ENCODE measurements at regions not wholly inside any gene's neighbourhood (a gene's known extent, or its start where the extent isn't known, plus 50 kb on each side); places are given as distances from the start of the nearest gene placed in this dataset.
"Not testable (repeated sequence)": the region's sequence is repeated elsewhere in the genome, so short reads cannot be mapped to it uniquely, and the experiment has no call there.

DNA sequence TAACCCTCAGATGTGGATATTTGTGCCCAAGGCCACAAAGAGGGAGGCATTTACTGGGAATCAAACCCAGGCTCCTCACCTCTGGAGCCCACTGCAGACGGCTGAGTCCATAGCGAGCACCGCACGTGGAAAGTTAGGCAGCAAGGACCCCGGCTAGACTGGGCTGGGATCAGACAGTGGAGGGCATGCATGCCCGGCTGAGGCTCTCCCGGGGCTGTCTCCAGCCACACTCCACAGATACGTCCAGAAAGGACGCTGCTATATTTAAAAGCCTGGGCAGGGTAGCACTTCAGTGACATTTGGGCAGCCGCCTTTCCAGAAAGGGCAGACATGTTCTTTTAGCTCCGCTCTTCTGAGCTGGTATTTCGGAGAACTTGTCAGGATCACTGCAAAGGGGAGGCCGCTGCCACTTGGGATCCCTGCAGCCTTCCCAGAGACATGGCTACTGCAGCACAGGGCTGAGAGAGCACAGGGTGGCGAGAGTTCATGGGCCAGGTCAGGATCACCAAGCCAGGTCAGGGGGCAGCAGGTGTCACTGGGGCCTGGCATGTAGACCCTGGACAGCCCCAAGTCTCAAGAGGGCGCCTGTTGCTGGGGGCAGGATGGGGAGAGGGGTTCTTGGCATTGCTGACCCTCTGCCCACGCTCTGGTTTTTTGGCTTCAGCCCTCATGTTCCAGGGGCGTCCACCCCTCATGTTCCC, 121.7 kb downstream of the PHETA1 start:
- no peak for DNase-seq

DNA sequence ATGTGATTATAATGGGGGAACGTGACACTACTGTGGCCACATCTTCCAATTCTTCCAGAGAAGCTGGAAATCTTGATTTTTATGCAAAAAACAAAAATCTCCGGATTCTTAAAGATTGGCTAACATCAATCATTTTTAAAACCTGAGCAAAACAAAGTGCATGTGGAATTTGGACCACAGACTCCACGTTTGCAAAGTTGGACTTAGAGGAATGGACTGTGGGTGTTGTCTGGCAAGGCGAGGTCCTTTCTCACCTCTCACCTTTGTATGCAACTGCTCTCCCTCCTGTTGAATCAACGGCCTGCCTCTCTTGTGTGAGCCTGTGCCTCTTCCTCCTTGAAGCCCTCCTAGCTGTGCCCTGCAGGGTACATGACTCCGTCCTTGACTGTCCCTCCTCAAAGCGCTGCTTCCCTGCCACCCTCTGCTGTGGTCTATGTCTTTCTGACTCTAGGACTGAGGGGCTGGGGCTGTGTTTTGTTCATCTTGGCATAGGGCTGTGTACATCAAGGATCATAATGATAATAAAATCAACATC, 122.4 kb downstream of the PHETA1 start:
- no peak for DNase-seq

DNA sequence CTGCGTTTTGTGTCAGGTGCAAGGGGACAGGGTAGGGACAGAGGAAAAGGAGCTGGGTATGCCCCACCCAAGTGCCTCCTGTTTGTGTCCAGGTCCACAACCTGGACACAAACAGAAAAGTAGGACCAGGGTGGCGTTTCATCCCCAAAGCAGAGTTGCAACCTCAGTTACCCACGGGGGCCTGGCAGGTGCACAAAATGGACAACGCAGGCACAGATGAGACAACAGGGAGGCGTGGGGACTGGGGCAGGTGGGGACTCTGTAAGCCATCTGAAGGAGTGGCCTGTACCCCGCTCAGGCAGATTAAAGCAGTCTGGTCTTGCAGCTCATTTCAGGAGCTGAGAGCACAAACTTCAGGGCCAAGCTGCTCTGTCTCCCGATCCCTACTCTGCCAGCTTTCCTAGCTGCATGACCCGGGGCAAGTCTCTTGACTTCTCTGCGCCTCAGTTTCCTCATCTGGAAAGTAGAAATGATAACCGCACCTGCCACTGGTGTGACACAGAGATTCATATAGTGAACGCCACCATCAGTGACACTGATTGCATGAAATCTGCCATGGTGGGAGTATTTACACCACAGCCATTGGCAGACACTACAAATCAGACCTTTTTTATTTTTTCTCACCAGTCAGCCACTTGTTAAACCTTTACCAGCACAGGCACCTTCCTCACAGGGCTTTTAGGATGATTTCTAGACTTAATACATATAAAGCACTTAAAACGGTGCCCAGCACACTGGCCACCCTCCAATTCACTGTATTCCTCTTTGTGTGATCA, 123.0 kb downstream of the PHETA1 start:
- DNase-seq, result no peak

DNA sequence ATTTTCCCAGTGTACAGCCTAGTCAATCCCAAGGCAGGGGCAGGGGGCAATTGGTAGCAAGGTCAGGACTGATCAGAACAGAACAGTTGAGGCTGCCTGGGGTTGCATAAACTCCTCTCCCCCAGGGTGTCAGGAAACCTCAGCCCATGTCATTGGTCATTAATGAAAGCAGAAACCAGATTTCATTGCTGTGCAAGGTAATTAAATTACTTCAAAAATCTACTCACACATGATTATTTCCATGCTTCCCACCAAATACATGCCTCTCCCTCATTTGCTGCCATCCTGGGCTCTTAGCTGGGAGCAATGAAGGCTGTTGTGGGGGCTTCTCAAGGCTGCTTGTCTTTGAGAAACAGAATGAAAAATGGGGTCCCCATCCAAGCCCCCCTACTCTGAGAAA, 124.2 kb downstream of the PHETA1 start:
- no peak for DNase-seq

DNA sequence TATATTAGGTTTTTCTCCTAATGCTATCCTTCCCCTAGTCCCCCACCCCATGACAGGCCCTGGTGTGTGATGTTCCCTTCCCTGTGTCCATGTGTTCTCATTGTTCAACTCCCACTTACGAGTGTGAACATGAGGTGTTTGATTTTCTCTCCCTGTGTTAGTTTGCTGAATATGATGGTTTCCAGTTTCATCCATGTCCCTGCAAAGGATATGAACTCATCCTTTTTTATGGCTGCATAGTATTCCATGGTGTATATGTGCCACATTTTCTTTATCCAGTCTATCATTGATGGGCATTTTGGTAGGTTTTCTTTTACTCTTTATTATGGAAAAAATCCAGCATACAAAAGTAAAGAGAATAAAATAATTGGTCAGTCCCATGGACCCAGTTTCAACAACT, 126.1 kb downstream of the PHETA1 start:
- not testable (repeated sequence) for DNase-seq

DNA sequence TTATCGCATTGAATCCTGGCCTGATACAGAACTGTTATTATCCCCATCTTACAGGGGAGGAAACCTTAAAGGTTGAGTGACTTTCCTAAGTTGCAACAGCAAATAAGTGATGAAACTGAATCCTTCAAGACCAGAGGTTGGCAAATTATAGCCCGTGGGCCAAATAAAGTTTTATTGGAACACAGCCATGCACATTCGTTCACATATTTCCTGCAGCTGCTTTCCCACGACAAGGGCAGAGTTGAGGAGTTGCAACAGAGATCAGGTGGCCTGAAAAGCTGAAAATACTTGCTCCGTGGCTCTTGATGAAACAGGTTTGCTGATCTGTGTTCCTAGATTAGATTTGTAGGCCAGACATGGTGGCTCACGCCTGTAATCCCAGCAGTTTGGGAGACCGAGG, 126.7 kb downstream of the PHETA1 start:
- no peak for DNase-seq

DNA sequence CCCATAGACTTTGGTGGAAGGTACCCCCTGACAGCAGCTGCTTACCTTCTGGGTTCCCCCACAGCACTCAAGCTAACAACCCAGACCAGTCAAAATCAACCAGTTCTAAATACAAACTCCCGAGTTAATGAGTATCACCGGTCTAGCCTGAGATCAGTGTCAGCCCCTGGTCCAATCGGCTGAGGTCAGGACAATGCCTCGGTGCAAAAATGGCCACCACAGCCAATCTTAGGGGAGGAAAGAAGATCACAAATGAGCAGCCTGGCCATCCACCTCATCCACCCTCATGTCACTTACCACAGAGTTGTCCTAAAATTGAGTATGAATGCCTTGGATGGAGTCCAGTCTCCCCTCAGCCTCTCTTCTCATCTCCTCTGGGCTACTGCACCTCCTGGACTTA, 128.5 kb downstream of the PHETA1 start:
- DNase-seq, result no peak

DNA sequence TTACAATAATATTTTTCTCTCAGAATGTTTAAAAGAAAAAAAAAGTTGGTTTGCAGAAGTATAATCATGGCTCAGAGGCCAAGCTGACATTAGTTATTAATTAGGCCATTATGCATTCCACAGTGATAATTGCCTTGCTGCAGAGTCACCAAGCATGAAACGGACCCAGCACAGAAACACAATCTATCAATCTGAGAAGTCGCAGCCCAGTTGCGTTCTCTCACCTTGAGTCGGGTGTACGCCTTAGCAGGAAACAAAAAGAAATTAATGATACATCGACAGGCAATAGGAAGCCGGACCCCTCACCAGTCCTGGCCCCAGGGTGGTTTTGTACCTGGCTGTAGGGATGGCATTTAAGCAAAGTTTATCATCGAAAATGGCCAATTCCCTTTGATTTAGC, 129.7 kb downstream of the PHETA1 start:
- no peak for DNase-seq

DNA sequence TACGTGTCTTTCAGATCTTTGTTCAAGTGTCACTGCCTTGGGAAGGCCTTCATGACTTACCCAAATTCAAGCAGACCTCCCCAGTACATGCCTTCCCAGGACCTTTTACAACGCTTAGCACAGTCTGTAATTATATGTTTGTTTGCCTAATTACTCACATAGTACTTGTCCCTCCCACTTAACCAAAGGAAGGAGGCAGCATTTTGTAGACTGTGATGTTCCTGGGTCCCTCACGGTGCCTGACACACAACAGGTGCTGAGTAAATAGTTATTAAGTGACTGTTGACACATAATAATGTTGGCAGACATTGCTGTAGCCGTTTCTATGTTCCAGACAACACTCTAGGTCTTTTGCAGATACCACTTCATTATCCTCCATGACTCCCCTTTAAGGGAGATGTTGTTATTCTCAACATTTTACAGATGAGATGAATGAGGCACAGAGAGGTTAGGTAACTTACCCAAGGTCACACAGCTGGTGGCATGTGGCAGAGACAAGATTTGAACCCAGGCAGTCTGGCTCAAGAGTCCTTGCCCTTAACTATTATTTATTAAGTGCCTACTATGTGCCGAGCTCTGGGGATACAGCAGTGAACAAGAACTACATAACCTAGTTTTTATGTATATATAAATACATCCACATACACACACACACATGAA, 130.7 kb downstream of the PHETA1 start:
- DNase-seq, result no peak

DNA sequence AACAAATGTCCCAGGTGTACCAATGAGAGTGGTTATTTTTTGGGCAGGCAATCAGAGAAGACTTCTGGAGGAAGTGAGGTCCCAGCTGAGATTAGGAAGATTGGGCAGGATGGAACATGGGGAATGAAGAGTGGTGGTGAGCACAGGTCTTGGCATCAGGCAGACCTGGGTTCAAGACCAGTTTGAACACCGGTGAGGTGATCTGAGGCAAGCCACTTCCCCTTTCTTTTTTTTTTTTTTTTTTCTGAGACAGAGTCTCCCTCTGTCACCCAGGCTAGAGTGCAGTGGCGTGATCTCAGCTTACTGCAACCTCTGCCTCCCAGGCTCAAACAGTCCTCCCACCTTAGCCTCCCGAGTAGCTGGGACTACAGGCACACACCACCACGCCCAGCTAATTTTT, 134.4 kb downstream of the PHETA1 start:
- DNase-seq, result not testable (repeated sequence)

DNA sequence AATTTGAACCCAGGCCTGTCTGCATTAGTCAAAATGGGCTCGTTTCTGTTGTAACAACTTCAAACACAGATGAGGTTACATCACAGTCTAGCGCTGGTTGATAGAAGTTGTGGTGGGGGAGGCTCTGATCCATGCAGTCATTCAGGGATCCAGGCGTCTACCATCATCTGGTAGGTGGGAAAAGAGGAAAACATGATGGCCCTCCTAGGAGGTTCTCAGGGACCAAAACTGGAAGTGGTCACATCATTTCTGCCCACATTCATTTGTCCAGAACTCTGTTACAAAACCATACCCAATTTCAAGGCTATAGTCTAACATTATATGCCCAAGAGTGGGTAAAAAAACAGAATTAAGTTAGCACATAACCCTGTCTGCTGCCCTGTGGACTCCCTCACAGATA, 135.1 kb downstream of the PHETA1 start:
- no peak for DNase-seq

DNA sequence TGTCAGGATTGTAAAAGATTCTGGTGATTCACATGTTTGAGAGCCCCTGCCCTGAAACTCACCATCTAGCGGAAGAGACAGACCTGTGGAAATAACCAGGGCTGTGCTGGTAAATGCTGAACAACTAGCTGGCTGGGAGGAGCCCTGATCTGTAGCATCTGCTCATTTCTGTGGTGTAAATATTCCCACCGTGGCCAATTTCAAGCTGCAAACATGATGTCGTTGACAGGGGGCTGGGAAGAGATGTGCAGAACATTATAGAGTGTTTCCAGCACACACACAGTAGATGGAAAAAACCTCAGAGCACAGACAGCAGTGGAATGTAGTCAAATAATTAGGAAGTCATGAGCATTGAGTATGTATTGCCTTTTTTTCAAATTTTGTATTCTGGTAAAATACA, 138.2 kb downstream of the PHETA1 start:
- no peak for DNase-seq

DNA sequence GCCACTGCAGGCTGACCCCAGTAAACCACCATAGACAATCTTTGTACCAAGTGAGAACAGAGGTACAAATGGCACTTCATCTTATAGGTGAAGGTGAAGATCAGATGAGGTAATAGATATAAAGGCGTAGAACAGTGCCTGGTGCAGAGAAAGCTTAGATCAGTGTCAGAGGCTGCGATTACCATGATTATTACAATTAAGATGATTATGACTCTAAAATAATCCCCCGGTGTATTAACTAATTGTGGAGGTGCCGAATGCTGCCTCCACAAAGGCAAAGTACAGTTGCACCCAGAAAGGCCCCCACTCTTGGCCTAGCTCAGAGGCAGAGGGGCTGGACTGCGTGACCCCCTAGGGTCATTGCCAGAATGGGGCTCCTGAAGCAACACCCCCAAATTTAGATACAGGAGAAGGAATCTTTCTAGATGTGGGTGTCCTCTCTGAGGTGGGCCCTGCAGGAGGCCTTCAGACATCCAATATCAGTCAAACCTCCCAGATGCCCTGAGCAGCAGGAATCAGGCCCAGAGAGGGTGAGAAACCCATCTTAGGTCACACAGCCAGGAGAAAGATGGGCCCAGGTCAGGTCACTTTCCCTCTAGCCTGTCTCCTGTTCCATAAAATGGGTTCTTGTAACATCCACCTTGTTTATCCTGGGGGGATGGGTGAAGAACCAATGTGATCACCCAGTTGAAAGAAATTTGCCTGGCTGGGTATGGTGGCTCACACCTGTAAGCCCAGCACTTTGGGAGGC, 139.8 kb downstream of the PHETA1 start:
- DNase-seq, result no peak

DNA sequence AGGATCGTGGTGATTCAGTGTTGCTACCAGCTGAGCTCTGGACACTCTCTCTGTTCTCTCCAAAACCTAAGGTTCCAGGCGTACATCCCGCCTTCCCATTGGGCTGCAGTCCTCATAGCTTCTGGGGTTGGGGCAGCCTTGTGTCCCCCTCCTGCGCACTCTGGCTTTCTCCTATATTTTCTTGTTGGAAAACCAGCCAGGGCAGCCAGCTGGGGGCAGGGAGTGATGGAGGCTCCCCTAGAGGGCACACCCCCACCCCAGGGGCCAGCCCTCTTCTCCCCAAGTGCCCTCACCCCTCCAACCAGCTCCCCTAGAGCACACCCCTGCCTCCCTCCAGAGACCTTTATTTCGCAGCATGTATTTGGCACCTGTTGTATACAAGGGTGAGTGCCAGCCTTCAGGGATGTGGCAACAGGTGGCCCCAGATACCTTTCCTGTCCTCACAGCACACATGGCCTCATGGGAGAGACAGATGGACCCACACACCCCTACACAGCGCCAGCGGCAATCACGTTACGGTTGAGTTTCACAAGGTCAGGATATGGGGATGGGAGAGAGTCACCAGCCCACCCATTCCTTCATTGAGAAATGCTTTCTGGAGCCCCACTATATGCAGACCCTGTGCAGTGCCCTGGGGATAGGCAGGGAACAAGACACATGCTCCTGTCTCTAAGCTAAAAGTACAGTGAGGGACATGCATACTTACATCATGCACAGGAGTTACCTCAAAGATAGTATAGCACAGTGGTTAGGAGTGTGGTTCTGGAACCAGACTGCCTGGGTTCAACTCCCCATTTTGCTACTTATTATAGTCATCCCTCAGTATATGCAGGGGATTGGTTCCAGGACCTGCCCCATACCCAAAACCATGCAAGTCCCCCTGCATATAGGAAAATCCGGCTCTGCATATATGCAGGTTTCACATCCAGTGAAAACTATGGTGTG, 141.1 kb downstream of the PHETA1 start:
- no peak for DNase-seq

DNA sequence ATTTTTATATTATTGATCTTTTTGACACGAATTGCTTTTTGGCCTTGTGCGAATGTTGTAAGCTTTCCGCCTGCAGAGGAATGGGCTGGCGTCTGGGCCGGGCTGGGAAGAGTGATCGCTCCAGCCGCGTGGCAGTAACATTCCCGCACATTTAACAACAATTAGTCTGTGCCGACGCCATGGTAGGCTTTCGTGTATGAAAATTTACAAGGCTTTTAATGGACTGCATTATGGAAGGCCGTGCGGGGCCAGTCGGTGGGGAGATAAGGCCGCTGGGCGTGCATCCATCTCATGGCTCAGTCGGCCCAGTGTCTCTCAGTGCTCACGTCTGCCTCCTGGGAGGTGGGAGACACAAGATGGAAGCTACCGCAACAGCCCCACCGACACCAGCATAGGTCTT, 142.2 kb downstream of the PHETA1 start:
- no peak for DNase-seq

DNA sequence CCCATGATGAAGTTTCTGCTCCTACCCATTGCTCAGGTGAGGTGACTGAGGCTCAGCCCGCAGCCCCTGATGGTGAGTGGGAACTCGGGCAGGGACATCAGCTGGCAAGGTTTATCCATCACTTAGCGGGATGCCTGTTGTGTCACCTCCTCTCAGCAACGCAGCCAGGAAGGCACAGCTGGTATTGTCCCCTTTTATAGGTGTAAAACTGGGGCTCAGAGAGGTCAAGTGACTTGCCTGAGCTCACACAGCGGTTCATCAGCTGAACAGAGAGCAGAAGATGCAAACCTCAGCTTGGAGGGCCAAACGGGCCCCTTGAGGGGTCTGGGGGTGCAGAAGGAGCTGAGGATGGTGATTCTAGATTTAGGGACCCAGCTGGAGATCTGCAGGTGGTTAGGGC, 143.6 kb downstream of the PHETA1 start:
- DNase-seq, result no peak

DNA sequence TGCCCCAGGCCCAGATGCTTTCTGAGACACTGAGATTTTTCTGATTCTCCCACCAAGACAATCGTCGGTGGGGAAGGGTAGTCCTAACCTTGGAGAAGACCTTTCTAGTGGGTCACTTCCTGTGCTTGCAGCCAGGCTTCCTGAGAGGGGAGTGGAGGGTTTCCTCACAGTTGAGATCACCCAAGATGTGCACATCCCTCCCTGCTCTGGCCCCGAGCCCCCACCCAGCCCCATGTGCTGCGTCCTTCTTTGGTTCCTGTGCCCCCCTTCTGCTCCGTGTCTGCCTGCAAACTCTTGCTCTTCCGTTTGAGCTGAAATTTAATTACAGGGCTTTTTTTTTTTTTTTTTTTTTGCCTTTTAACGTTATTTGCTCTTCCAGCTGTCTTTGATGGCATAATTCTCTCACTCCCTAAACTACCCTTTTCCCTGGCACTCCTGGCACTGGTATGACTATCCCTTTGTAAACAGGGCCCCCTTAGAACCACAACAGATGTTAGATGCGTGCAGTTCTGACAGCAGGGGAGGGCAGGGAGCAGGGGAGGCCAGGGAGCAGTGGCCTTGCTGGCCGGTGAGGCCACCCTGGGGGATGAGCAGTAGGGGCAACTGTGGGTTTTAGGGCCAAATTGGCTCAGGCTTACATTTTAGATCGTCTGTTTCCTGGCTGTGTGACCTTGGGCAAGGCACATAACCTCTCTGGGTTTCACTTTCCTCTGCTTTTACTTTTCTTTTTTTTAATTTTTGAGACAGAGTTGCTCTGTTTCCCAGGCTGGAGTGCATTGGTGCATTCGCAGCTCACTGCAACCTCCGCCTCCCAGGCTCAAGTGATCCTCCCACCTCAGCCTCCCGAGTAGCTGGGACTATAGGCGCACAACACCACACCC, 144.5 kb downstream of the PHETA1 start:
- DNase-seq, result no peak

DNA sequence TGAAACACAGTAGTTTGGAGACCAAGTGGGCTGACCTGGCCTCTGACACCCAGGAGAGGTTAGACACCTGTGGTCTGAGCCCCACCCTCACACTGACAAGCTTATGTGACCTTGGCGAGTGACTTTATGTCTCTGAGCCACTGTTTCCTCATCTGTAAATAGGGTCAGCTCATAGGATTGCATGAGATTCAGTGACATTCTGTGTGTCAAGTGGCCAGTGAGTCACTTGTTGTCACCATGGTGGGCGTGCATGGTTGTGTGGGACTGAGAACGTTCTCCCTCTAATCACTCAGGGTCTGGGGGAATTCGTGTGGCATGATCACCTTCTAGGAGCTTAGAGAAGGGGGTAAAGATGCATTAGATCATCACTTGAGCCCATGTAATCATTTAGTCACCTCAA, 146.4 kb downstream of the PHETA1 start:
- DNase-seq, result no peak

DNA sequence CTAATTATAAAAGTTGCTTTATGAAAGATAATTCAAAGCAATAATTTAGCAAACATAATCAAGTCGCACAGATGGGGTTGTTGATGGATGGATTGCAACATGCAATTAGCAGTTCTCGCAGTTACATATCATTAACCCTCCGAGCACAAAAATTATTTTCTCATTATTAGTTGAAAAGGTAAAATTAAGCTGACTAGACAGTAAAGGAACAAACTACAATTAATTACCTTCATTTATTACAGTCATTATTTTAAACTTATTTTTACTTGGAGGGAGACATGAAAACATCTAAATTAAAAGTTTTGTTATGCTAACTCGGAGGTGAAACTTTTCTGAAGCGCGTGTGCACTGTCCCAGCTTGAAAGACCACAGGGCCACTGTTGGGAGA, 146.9 kb downstream of the PHETA1 start:
- DNase-seq, result no peak

DNA sequence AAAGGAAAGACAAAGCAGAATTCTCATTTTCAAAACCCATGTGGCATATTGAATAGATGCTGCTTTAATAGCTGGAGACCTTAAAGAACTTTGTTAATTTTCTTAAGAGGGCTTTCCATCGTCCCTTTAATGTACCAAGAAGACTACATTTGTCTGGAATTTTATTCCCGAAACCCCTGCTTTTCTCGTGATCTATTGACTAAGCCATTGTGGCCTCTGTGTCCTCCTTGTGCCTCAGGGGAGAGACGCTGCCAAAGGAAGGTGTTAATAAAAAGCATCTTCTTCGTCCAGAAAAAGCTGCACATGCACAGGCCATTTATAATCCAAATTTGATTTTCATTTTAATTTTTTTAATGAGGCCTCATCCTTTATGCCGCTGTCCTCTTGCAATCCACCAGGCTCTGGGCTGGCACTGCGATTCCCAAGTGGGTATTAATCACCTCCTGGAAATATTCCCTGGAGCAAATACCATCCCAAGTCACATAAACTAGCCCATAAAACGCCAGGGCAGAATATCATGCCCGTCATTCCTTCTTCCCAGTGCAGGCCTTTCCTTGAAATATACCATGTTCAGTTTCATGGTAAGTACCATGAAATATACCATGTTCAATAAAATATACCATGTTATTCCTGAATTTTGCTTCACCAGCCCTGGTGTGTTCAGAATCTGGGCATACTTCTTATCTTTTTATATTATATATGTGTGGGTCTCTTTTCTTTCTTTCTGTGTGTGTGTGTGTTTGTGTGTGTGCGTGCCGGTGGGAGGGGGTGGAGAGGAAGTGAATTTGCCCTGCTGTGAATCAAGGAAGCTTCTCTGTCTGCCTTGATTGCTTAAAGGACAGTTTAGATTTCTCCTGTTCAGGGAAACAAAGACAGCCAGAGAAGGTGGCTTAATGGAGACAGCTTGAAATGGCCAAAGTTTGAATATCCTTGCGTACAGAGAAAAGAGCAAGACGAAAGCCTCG, 147.6 kb downstream of the PHETA1 start:
- DNase-seq, result no peak
